Activated effector memory CD4-positive, alpha-beta T cell treated with anti-CD3 and anti-CD28 coated beads, Interleukin-2, amount 50 U/mL, for 16 hours (primary cell): ENCODE measurements at regions not wholly inside any gene's neighbourhood (a gene's known extent, or its start where the extent isn't known, plus 50 kb on each side); places are given as distances from the start of the nearest gene placed in this dataset.
"Not testable (repeated sequence)": the region's sequence is repeated elsewhere in the genome, so short reads cannot be mapped to it uniquely, and the experiment has no call there.

Source experiments
- DNase-seq: peaks from one replicate; pipeline ENCODE4 v3.0.0-alpha.2; 2020

- DNase-seq, result no peak
Observed at GRCh38 chr2:129006135-129006886, 687.6 kb upstream of the HS6ST1 start.

GRCh38 chr2:129006901-129007300 is 688.2 kb upstream of the HS6ST1 start:
- DNase-seq, result no peak

GRCh38 chr2:129008055-129008880 is 689.6 kb upstream of the HS6ST1 start:
- DNase-seq, result no peak

- no peak for DNase-seq
Observed at GRCh38 chr2:129008881-129009554, 690.4 kb upstream of the HS6ST1 start.

GRCh38 chr2:129009555-129010146 is 691.0 kb upstream of the HS6ST1 start:
- DNase-seq, result no peak

GRCh38 chr2:129010262-129010661 is 691.6 kb upstream of the HS6ST1 start:
- DNase-seq, result no peak

GRCh38 chr2:129011466-129012061 is 692.9 kb upstream of the HS6ST1 start:
- no peak for DNase-seq

- no peak for DNase-seq
Observed at GRCh38 chr2:129014432-129014831, 695.8 kb upstream of the HS6ST1 start.

GRCh38 chr2:129015397-129016285 is 697.0 kb upstream of the HS6ST1 start:
- no peak for DNase-seq

- DNase-seq, result no peak
Observed at GRCh38 chr2:129016972-129017371, 698.3 kb upstream of the HS6ST1 start.

GRCh38 chr2:129024796-129025195 is 706.1 kb upstream of the HS6ST1 start:
- no peak for DNase-seq

GRCh38 chr2:129035992-129036391 is 717.3 kb upstream of the HS6ST1 start:
- no peak for DNase-seq

GRCh38 chr2:129043677-129044076 is 725.0 kb upstream of the HS6ST1 start:
- not testable (repeated sequence) for DNase-seq

- DNase-seq, result not testable (repeated sequence)
Observed at GRCh38 chr2:129046475-129046874, 727.8 kb upstream of the HS6ST1 start.

- DNase-seq, result no peak
Observed at GRCh38 chr2:129050101-129050500, 731.4 kb upstream of the HS6ST1 start.

GRCh38 chr2:129055242-129055641 is 736.6 kb upstream of the HS6ST1 start:
- DNase-seq, result no peak

- DNase-seq, result no peak
Observed at GRCh38 chr2:129055824-129056223, 737.2 kb upstream of the HS6ST1 start.

GRCh38 chr2:129056309-129056958 is 737.8 kb upstream of the HS6ST1 start:
- DNase-seq, result no peak

GRCh38 chr2:129056959-129057317 is 738.3 kb upstream of the HS6ST1 start:
- DNase-seq, result no peak

- no peak for DNase-seq
Observed at GRCh38 chr2:129058981-129059380, 740.3 kb upstream of the HS6ST1 start.

GRCh38 chr2:129059476-129059875 is 740.8 kb upstream of the HS6ST1 start:
- no peak for DNase-seq
